OCI-LY1 (cell line): ENCODE measurements at regions not wholly inside any gene's neighbourhood (a gene's known extent, or its start where the extent isn't known, plus 50 kb on each side); places are given as distances from the start of the nearest gene placed in this dataset.
A peak's percentile ranks its signal among the peaks of the same experiment; 100 is the strongest.

Experiments
- H2AFZ ChIP-seq: fragments of 200-600 bp; sonication (generic), shearing (Covaris generic); 2 replicates; pipeline ENCODE4 v1.6.0; 2014; ENCODE audit warnings: antibody characterized with exemption, mild to moderate bottlenecking, low read length
- H3F3A ChIP-seq: fragments of 200-600 bp; sonication (generic), shearing (Covaris generic); 2 replicates; pipeline ENCODE4 v1.6.0; 2014; ENCODE audit warnings: mild to moderate bottlenecking, antibody characterized with exemption, low read length, moderate library complexity; ENCODE audit not compliant: insufficient read depth
- H3K27ac ChIP-seq: fragments of 200-600 bp; sonication (generic); 2 replicates; pipeline ENCODE4 v1.5.1; 2014; ENCODE audit warnings: low read length, mixed run types, mild to moderate bottlenecking, low read depth; ENCODE audit not compliant: poor library complexity, severe bottlenecking
- H3K27me3 ChIP-seq: fragments of 200-600 bp; sonication (generic); 2 replicates; pipeline ENCODE4 v1.6.0; 2014; ENCODE audit warnings: antibody characterized with exemption, mild to moderate bottlenecking, low read length, moderate library complexity; ENCODE audit not compliant: insufficient read depth
- H3K36me3 ChIP-seq: fragments of 200-600 bp; sonication (generic); 2 replicates; pipeline ENCODE4 v1.6.1; 2014; ENCODE audit warnings: mild to moderate bottlenecking, antibody characterized with exemption, low read length, moderate library complexity, mixed read lengths; ENCODE audit not compliant: insufficient read depth
- H3K4me1 ChIP-seq: fragments of 200-600 bp; sonication (generic); 2 replicates; pipeline ENCODE4 v1.5.1; 2014; ENCODE audit warnings: mild to moderate bottlenecking, low read length, moderate library complexity; ENCODE audit not compliant: insufficient read depth, severe bottlenecking
- H3K4me2 ChIP-seq: fragments of 200-600 bp; sonication (generic), shearing (Covaris generic); 2 replicates; pipeline ENCODE4 v1.6.1; 2014; ENCODE audit warnings: low read length
- H3K4me3 ChIP-seq: fragments of 200-600 bp; sonication (generic); 2 replicates; pipeline ENCODE4 v1.5.1; 2014; ENCODE audit warnings: low read length, low read depth, mild to moderate bottlenecking, mixed read lengths; ENCODE audit not compliant: poor library complexity, severe bottlenecking
- H3K79me2 ChIP-seq: fragments of 200-600 bp; shearing (Covaris generic); 2 replicates; pipeline ENCODE4 v1.6.1; 2016; ENCODE audit warnings: mixed run types, low read length, mixed read lengths; ENCODE audit not compliant: insufficient read depth
- H3K9ac ChIP-seq: fragments of 200-600 bp; sonication (generic), shearing (Covaris generic); 2 replicates; pipeline ENCODE4 v1.6.1; 2014; ENCODE audit warnings: mild to moderate bottlenecking, low read length, mixed read lengths
- H3K9me2 ChIP-seq: fragments of 200-600 bp; sonication (generic), shearing (Covaris generic); 2 replicates; pipeline ENCODE4 v1.6.1; 2014; ENCODE audit warnings: low read depth, mild to moderate bottlenecking, low read length, mixed read lengths
- H3K9me3 ChIP-seq: fragments of 200-600 bp; shearing (Covaris generic); 2 replicates; pipeline ENCODE4 v1.6.1; 2014; ENCODE audit warnings: low read length, mixed read lengths
- H4K20me1 ChIP-seq: fragments of 200-600 bp; sonication (generic), shearing (Covaris generic); 2 replicates; pipeline ENCODE4 v1.6.0; 2016; ENCODE audit warnings: mild to moderate bottlenecking, low read length; ENCODE audit not compliant: insufficient read depth
- CTCF ChIP-seq: fragments of 200-600 bp; sonication (generic), shearing (Covaris generic); IDR thresholded peaks from 2 replicates; pipeline ENCODE4 v1.5.1; 2017; ENCODE audit warnings: mild to moderate bottlenecking, antibody characterized with exemption, low read length, moderate library complexity, mixed read lengths
- EZH2 ChIP-seq: fragments of 200-600 bp; sonication (generic), shearing (Covaris generic); IDR thresholded peaks from 2 replicates; pipeline ENCODE4 v1.8.0; 2017; ENCODE audit warnings: borderline replicate concordance, mixed run types, mild to moderate bottlenecking, antibody characterized with exemption, low read length, moderate library complexity, mixed read lengths

GRCh38 chrX:139134316-139134715 is 396.2 kb upstream of the F9 start:
- Histone ChIP-seq H4K20me1 (no peaks in the 10 kb centered on the region), H2AFZ (no peak overlapping the region), H3K9ac (no peak overlapping the region), H3K27ac (no peak overlapping the region), H3K4me2 (no peak overlapping the region), H3K4me3 (no peak overlapping the region), H3K27me3 (no peaks in the 10 kb centered on the region), H3K79me2 (no peaks in the 10 kb centered on the region), H3F3A (no peaks in the 10 kb centered on the region), H3K9me3 (no peaks in the 10 kb centered on the region), H3K9me2 (no peaks in the 10 kb centered on the region), H3K4me1 (no peaks in the 10 kb centered on the region), H3K36me3 (no peaks in the 10 kb centered on the region)
- no peak for TF ChIP-seq CTCF
- no peak for TF ChIP-seq EZH2

GRCh38 chrX:139126493-139126892 is 404.0 kb upstream of the F9 start:
- TF ChIP-seq CTCF (peak; percentile 43), EZH2 (no peak)
- Histone ChIP-seq H3K4me1 (no peaks in the 10 kb centered on the region), H3K9ac (no peak overlapping the region), H4K20me1 (no peaks in the 10 kb centered on the region), H3K4me3 (no peak overlapping the region), H3K9me2 (no peaks in the 10 kb centered on the region), H3K4me2 (no peak overlapping the region), H3K79me2 (no peaks in the 10 kb centered on the region), H3K9me3 (no peaks in the 10 kb centered on the region), H3F3A (no peaks in the 10 kb centered on the region), H2AFZ (no peak overlapping the region), H3K27ac (no peak overlapping the region), H3K36me3 (no peaks in the 10 kb centered on the region), H3K27me3 (no peaks in the 10 kb centered on the region)

- no peak overlapping the region for H3K9ac ChIP-seq
- H3K4me3 ChIP-seq = no peak overlapping the region
- H4K20me1 ChIP-seq = no peaks in the 10 kb centered on the region
- no peaks in the 10 kb centered on the region for H3K27me3 ChIP-seq
- H3K79me2 ChIP-seq = no peaks in the 10 kb centered on the region
- no peaks in the 10 kb centered on the region for H3K36me3 ChIP-seq
- H3K4me2 ChIP-seq = no peak overlapping the region
- H3K27ac ChIP-seq = no peak overlapping the region
- H3K9me3 ChIP-seq = no peaks in the 10 kb centered on the region
- TF ChIP-seq CTCF (no peak), EZH2 (no peak)
- H3K4me1 ChIP-seq = no peaks in the 10 kb centered on the region
- no peak overlapping the region for H2AFZ ChIP-seq
- H3K9me2 ChIP-seq = no peaks in the 10 kb centered on the region
- no peaks in the 10 kb centered on the region for H3F3A ChIP-seq
Observed at GRCh38 chrX:139125916-139126315, 404.6 kb upstream of the F9 start.
